ENCODE measurements at regions not wholly inside any gene's neighbourhood (a gene's known extent, or its start where the extent isn't known, plus 50 kb on each side); places are given as distances from the start of the nearest gene placed in this dataset.

DNA sequence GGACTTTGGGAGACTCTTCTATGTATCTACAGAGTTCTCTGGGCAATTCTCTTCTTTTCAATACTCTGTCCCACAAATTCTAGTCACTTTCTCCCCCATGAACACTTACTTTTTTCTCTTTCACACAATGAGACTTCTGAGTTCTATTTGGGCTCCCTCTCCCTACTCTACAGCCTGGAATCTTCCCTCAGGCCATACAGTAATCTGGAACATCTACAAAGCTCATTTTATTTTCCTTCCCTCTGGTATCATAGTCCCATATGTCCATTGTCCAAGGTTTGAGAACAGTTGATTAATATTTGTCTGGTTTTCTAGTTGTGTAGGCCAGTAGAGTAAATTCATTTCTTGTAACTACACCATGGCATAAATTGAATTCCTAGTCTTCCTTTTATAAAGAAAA lies 544.6 kb upstream of the RAG2 start:
- TF ChIP-seq TAF1 (IDR thresholded peaks at IDR 0.05; ENCODE audit: borderline replicate concordance, low read depth, low read length) = no peak
- no peak for TF ChIP-seq POLR2A (IDR thresholded peaks at IDR 0.05; ENCODE audit: low read depth, low read length)
